ENCODE measurements at regions not wholly inside any gene's neighbourhood (a gene's known extent, or its start where the extent isn't known, plus 50 kb on each side); places are given as distances from the start of the nearest gene placed in this dataset.

DNA sequence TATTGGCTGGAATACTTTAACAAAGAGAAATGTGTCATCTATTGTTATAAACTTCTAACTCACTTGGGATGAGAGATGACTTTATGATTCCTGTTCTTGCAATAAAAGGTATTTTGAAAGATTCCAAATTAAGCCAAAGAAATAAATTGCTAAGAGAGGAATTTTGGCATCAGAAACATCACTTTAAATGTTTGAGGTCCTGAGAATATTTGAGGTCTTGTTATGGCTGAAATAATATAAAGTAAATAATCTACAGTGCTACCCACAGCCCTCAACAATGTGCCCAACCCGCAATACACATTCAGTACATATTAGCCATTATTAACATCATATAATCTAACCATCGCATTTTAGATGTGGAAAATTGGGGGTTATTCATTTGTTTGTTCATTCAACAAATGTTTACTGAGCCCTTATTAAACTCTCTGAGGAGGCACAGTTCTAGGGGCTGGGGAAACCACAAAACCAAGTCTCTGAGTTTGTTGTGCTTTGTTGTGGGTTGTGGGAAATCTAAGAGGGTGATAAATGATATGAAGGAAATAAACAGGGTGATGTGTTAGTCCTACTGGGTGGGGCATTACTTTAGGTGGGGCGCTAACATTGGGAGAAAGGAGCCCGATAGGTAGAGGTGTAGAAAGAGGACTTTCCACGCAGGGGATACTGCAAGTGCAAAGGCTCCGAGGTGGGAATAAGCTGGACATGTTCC, 135.2 kb upstream of the CLINT1 start:
- no peak for DNase-seq (ENCODE audit: low read depth in 1 of 2, low spot score in 1 of 2)
- no peak for TF ChIP-seq SPI1 (IDR thresholded peaks at IDR 0.05; ENCODE audit: borderline replicate concordance, low read depth)
- TF ChIP-seq, protein P1, sequence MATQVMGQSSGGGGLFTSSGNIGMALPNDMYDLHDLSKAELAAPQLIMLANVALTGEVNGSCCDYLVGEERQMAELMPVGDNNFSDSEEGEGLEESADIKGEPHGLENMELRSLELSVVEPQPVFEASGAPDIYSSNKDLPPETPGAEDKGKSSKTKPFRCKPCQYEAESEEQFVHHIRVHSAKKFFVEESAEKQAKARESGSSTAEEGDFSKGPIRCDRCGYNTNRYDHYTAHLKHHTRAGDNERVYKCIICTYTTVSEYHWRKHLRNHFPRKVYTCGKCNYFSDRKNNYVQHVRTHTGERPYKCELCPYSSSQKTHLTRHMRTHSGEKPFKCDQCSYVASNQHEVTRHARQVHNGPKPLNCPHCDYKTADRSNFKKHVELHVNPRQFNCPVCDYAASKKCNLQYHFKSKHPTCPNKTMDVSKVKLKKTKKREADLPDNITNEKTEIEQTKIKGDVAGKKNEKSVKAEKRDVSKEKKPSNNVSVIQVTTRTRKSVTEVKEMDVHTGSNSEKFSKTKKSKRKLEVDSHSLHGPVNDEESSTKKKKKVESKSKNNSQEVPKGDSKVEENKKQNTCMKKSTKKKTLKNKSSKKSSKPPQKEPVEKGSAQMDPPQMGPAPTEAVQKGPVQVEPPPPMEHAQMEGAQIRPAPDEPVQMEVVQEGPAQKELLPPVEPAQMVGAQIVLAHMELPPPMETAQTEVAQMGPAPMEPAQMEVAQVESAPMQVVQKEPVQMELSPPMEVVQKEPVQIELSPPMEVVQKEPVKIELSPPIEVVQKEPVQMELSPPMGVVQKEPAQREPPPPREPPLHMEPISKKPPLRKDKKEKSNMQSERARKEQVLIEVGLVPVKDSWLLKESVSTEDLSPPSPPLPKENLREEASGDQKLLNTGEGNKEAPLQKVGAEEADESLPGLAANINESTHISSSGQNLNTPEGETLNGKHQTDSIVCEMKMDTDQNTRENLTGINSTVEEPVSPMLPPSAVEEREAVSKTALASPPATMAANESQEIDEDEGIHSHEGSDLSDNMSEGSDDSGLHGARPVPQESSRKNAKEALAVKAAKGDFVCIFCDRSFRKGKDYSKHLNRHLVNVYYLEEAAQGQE (IDR thresholded peaks at IDR 0.05; ENCODE audit: insufficient replicate concordance, low read depth), result no peak
- TF ChIP-seq POLR2AphosphoS5 (IDR thresholded peaks at IDR 0.05; ENCODE audit: low read depth), result no peak
- TF ChIP-seq GABPA (IDR thresholded peaks at IDR 0.05; ENCODE audit: low read depth), result no peak
- TF ChIP-seq CTCF (IDR thresholded peaks at IDR 0.05; ENCODE audit: insufficient read depth, low read length), result no peak
- Histone ChIP-seq H3K4me3 (replicated peaks; ENCODE audit: insufficient read depth, low read length) (no peak overlapping the region), H3K27ac (replicated peaks) (no peak overlapping the region), H3K27me3 (ENCODE audit: insufficient read depth, poor library complexity, severe bottlenecking) (no peaks in the 10 kb centered on the region)

- Histone ChIP-seq H3K27me3 (ENCODE audit: insufficient read depth, poor library complexity, severe bottlenecking) (no peaks in the 10 kb centered on the region), H3K27ac (replicated peaks) (no peak overlapping the region), H3K4me3 (replicated peaks; ENCODE audit: insufficient read depth, low read length) (no peak overlapping the region)
- peak in 1 of 2 experiments; percentile 11 for DNase-seq (ENCODE audit: low read depth in 1 of 2, low spot score in 1 of 2)
- TF ChIP-seq SPI1 (IDR thresholded peaks at IDR 0.05; ENCODE audit: borderline replicate concordance, low read depth) (peak; percentile 62; the same call in 1 of the 2 replicates), CTCF (IDR thresholded peaks at IDR 0.05; ENCODE audit: insufficient read depth, low read length) (no peak)
Observed at GRCh38 chr5:157993201-157993600, 134.3 kb upstream of the CLINT1 start.

- no peak for DNase-seq (ENCODE audit: low read depth in 1 of 2, low spot score in 1 of 2)
- Histone ChIP-seq H3K4me3 (replicated peaks; ENCODE audit: insufficient read depth, low read length) (no peak overlapping the region), H3K27me3 (ENCODE audit: insufficient read depth, poor library complexity, severe bottlenecking) (no peaks in the 10 kb centered on the region), H3K27ac (replicated peaks) (no peak overlapping the region)
- TF ChIP-seq, protein P1 (IDR thresholded peaks at IDR 0.05; ENCODE audit: insufficient replicate concordance, low read depth), result no peak
- TF ChIP-seq POLR2AphosphoS5 (IDR thresholded peaks at IDR 0.05; ENCODE audit: low read depth) (no peak), GABPA (IDR thresholded peaks at IDR 0.05; ENCODE audit: low read depth) (no peak), CTCF (IDR thresholded peaks at IDR 0.05; ENCODE audit: insufficient read depth, low read length) (no peak), SPI1 (IDR thresholded peaks at IDR 0.05; ENCODE audit: borderline replicate concordance, low read depth) (no peak)
Observed at GRCh38 chr5:157990583-157991181, 131.7 kb upstream of the CLINT1 start.

Measured in HL-60 (cell line).